Activated CD8-positive, alpha-beta T cell treated with anti-CD3 and anti-CD28 coated beads for 36 hours (primary cell): ENCODE measurements at regions not wholly inside any gene's neighbourhood (a gene's known extent, or its start where the extent isn't known, plus 50 kb on each side); places are given as distances from the start of the nearest gene placed in this dataset.

Experiments
- ATAC-seq: fragments of 200-7000 bp; cut with Tn5 transposase; one replicate; pipeline ENCODE4 v1.10.0; 2021; ENCODE audit warnings: mild to moderate bottlenecking, moderate library complexity
- CTCF ChIA-PET: fragments of 350-600 bp; sonication (Branson Sonifier 250); formaldehyde crosslinking; loops from one replicate; lab custom pipeline; 2021; ENCODE audit warnings: antibody characterized with exemption; lab: Charles Lee
- POLR2A ChIA-PET: fragments of 350-600 bp; sonication (Branson Sonifier 250); formaldehyde crosslinking; loops from one replicate; lab custom pipeline; 2021; ENCODE audit warnings: antibody characterized with exemption; lab: Charles Lee
- DNase-seq: peaks from one replicate; pipeline ENCODE4 v3.0.0-alpha.2; 2020
- H3K27ac Mint-ChIP-seq: one replicate; pipeline ENCODE4 v1.8.0; 2021; ENCODE audit warnings: mild to moderate bottlenecking, mixed read lengths
- H3K27me3 Mint-ChIP-seq: one replicate; pipeline ENCODE4 v1.8.0; 2021; ENCODE audit warnings: mixed read lengths
- H3K36me3 Mint-ChIP-seq: one replicate; pipeline ENCODE4 v1.8.0; 2021; ENCODE audit warnings: low read depth, mixed read lengths
- H3K4me1 Mint-ChIP-seq: one replicate; pipeline ENCODE4 v1.8.0; 2021; ENCODE audit warnings: low read depth, mixed read lengths
- H3K4me3 Mint-ChIP-seq: one replicate; pipeline ENCODE4 v1.8.0; 2021; ENCODE audit warnings: mild to moderate bottlenecking, moderate library complexity, mixed read lengths
- H3K9me3 Mint-ChIP-seq: one replicate; pipeline ENCODE4 v1.8.0; 2021; ENCODE audit warnings: mixed read lengths
- intact Hi-C: fragments of 100-400 bp; cut with micrococcal nuclease; formaldehyde crosslinking; loops from one replicate; pipeline ENCODE4 v1.10.0; 2022
- TF ChIP-seq, protein P1 (sequence below): fragments of 200-600 bp; IDR thresholded peaks from one replicate; pipeline ENCODE4 v1.8.0; 2022; ENCODE audit warnings: antibody characterized with exemption, mild to moderate bottlenecking

DNA sequence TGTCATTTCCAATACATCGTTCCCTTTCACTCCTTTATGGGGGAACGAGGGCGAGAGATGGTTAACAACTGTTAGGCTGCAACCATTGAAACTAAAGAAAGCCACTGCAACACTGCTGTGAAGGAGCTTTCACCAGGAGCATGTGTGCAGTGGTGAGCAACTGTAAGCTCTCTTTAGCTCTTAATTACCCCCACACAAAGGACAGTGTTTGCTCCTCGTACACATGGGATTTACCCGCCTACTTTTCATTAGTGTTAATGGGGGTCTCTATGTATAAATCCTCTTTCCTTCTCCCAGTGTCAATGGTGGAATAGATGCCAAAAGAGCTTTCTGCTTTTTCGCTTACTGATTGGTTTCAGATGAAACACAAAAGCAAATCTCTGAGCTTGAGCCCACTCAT lies 343.1 kb downstream of the FLRT2 start:
- POLR2A ChIA-PET = no interaction called here
- ATAC-seq = no peak
- DNase-seq = no peak
- no peak overlapping the region for H3K27ac Mint-ChIP-seq
- no peak overlapping the region for H3K4me3 Mint-ChIP-seq
- intact Hi-C loops = no loop called here
- H3K9me3 Mint-ChIP-seq = no peaks in the 10 kb centered on the region
- peaks cover 1% of the 10 kb centered on the region for H3K27me3 Mint-ChIP-seq
- CTCF ChIA-PET = no interaction called here
- H3K36me3 Mint-ChIP-seq = no peaks in the 10 kb centered on the region
- TF ChIP-seq, protein P1, sequence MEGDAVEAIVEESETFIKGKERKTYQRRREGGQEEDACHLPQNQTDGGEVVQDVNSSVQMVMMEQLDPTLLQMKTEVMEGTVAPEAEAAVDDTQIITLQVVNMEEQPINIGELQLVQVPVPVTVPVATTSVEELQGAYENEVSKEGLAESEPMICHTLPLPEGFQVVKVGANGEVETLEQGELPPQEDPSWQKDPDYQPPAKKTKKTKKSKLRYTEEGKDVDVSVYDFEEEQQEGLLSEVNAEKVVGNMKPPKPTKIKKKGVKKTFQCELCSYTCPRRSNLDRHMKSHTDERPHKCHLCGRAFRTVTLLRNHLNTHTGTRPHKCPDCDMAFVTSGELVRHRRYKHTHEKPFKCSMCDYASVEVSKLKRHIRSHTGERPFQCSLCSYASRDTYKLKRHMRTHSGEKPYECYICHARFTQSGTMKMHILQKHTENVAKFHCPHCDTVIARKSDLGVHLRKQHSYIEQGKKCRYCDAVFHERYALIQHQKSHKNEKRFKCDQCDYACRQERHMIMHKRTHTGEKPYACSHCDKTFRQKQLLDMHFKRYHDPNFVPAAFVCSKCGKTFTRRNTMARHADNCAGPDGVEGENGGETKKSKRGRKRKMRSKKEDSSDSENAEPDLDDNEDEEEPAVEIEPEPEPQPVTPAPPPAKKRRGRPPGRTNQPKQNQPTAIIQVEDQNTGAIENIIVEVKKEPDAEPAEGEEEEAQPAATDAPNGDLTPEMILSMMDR = no peak
- H3K4me1 Mint-ChIP-seq = no peaks in the 10 kb centered on the region

DNA sequence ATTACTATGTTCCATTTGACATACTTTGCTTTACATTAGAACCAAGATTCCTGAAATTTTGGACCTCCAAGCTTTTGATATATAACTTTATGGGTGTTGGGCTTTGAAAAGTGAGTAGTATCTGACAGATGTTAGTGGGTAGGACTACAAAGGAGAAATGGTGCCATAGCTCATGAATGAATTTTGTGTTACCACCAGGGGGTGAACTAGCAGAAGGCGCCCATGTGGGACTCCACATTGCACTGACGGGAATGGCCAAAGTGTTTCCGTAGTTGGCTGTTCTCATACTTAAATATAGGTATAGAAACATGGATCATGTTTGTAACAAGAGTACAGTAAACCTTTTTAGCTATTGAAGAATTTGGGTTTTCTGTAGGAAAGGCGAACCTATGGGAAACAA lies 337.5 kb downstream of the FLRT2 start:
- TF ChIP-seq, protein P1 = no peak
- ChIA-PET POLR2A (no interaction called here), CTCF (interaction anchor here (1.0 kb wide), 1 partner anchor 188 kb away, joined by 3 read pairs; no protein-coding TSS in a partner anchor)
- H3K4me3 Mint-ChIP-seq = no peak overlapping the region
- no peaks in the 10 kb centered on the region for H3K4me1 Mint-ChIP-seq
- no peaks in the 10 kb centered on the region for H3K36me3 Mint-ChIP-seq
- intact Hi-C loops = no loop called here
- no peaks in the 10 kb centered on the region for H3K9me3 Mint-ChIP-seq
- H3K27me3 Mint-ChIP-seq = no peaks in the 10 kb centered on the region
- H3K27ac Mint-ChIP-seq = no peak overlapping the region
- ATAC-seq = no peak
- no peak for DNase-seq

DNA sequence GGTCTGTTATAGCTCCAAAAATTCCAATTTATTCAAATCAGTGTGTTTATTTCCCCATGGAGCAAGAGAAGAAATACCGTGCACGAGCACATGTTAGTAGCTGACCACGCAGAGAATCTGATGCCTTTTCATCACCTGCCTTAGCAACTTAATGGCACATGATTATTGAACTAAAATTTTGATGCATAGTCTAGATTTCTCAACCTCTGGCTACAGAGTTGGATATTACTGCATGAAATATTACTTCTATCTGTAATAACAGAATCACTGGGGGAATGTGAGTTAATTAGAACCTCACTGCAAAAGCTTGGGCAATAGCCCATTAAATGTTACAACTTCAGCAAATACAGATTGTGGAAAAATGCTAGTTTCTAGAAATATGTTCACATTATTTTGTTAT lies 335.8 kb downstream of the FLRT2 start:
- no peak overlapping the region for H3K4me3 Mint-ChIP-seq
- POLR2A ChIA-PET = no interaction called here
- no peak overlapping the region for H3K27ac Mint-ChIP-seq
- intact Hi-C loops = no loop called here
- H3K9me3 Mint-ChIP-seq = no peaks in the 10 kb centered on the region
- H3K4me1 Mint-ChIP-seq = no peaks in the 10 kb centered on the region
- H3K27me3 Mint-ChIP-seq = no peaks in the 10 kb centered on the region
- DNase-seq (no peak), ATAC-seq (no peak)
- TF ChIP-seq, protein P1 = no peak
- CTCF ChIA-PET = interaction anchor here (1.2 kb wide), 1 partner anchor 15 kb away, joined by 3 read pairs; no protein-coding TSS in a partner anchor
- no peaks in the 10 kb centered on the region for H3K36me3 Mint-ChIP-seq

DNA sequence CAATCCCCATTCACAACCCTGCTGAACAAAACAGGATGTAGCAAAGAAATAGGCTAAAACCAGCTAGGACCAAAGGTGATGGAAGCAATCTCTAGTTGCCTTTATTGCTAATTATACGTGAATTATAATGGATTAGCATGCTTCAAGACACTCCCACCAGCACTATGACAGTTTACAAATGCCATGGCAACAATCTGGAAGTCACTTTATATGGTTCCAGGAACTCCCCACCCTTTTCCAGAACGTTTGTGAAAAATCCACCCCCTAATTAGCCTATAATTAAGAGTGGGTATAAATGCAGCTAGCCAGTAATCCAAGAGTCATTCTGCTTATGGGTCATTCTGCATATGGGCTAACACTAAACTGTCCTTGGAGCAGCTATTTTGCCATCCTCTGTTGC lies 328.7 kb downstream of the FLRT2 start:
- H3K36me3 Mint-ChIP-seq = no peaks in the 10 kb centered on the region
- ATAC-seq = no peak
- H3K27ac Mint-ChIP-seq = no peak overlapping the region
- POLR2A ChIA-PET = no interaction called here
- TF ChIP-seq, protein P1 = no peak
- H3K4me3 Mint-ChIP-seq = no peak overlapping the region
- CTCF ChIA-PET = no interaction called here
- no peaks in the 10 kb centered on the region for H3K27me3 Mint-ChIP-seq
- H3K9me3 Mint-ChIP-seq = no peaks in the 10 kb centered on the region
- intact Hi-C loops = no loop called here
- no peaks in the 10 kb centered on the region for H3K4me1 Mint-ChIP-seq
- no peak for DNase-seq

DNA sequence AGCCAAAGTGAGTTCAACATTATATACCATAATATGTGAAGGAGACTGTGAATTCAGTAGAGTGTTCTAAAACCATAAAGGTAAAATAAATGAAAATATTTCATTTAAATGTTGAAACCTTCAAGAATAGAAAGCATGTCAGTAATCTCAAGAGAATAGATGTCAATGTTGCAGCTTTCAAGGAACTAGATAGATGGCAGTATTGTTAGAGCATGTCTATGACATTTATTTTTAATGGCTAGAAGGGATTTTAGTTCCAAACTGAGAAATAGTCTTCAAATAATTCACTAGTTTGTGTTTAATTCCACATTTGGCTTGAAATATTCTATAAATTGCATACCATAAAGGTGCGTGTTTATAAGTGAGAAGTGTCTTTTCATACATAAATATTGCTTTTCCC lies 326.5 kb downstream of the FLRT2 start:
- ChIA-PET CTCF (no interaction called here), POLR2A (no interaction called here)
- DNase-seq (no peak), ATAC-seq (no peak)
- no peaks in the 10 kb centered on the region for H3K27me3 Mint-ChIP-seq
- no peaks in the 10 kb centered on the region for H3K4me1 Mint-ChIP-seq
- intact Hi-C loops = no loop called here
- no peak overlapping the region for H3K4me3 Mint-ChIP-seq
- H3K27ac Mint-ChIP-seq = no peak overlapping the region
- no peaks in the 10 kb centered on the region for H3K9me3 Mint-ChIP-seq
- TF ChIP-seq, protein P1 = no peak
- no peaks in the 10 kb centered on the region for H3K36me3 Mint-ChIP-seq
